OCI-LY7 (cell line): ENCODE measurements at regions not wholly inside any gene's neighbourhood (a gene's known extent, or its start where the extent isn't known, plus 50 kb on each side); places are given as distances from the start of the nearest gene placed in this dataset.

ENCODE experiments used
- CTCF ChIP-seq: fragments of 200-600 bp; sonication (generic); conservative IDR thresholded peaks from 2 replicates; pipeline ENCODE4 v1.5.1; 2014; ENCODE audit warnings: mild to moderate bottlenecking, antibody characterized with exemption, low read length, moderate library complexity, mixed read lengths
- EZH2phosphoT487 ChIP-seq: fragments of 200-600 bp; sonication (generic); IDR thresholded peaks from 2 replicates; pipeline ENCODE4 v1.6.1; 2018; ENCODE audit warnings: low read depth, borderline replicate concordance, mild to moderate bottlenecking, mixed run types, antibody characterized with exemption, low read length, moderate library complexity, mixed read lengths

GRCh38 chr2:47226923-47227220 is 50.6 kb upstream of the CALM2 start:
- TF ChIP-seq CTCF (no peak), EZH2phosphoT487 (no peak)
